SW480 (cell line): ENCODE measurements at regions not wholly inside any gene's neighbourhood (a gene's known extent, or its start where the extent isn't known, plus 50 kb on each side); places are given as distances from the start of the nearest gene placed in this dataset.
"Not testable (repeated sequence)": the region's sequence is repeated elsewhere in the genome, so short reads cannot be mapped to it uniquely, and the experiment has no call there.

Experiments
- DNase-seq: peaks from one replicate; pipeline ENCODE4 v3.0.0-alpha.2; 2016; ENCODE audit warnings: low spot score

DNA sequence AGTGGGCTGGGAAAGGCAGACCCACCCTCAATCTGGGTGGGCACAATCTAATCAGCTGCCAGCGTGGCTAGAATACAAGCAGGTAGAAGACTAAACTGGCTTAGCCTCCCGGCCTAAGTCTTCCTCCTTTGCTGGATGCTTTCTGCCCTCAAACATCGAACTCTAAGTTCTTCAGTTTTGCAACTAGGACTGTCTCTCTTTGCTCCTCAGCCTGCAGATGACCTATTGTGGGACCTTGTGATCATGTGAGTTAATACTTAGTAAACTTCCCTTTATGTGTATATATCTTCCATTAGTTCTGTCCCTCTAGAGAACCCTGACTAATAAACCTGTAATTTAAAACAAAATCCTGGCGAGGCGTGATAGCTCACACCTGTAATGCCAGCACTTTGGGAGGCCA is 51.8 kb upstream of the SLC39A8 start:
- DNase-seq = not testable (repeated sequence)

- no peak for DNase-seq
Measured at GRCh38 chr4:102399021-102399420, 53.7 kb upstream of the SLC39A8 start.

- no peak for DNase-seq
Measured at GRCh38 chr4:102400898-102401297, 55.6 kb upstream of the SLC39A8 start.

GRCh38 chr4:102402223-102402622 is 56.9 kb upstream of the SLC39A8 start:
- no peak for DNase-seq

GRCh38 chr4:102403116-102403515 is 57.8 kb upstream of the SLC39A8 start:
- no peak for DNase-seq

GRCh38 chr4:102404431-102404969 is 59.2 kb upstream of the SLC39A8 start:
- no peak for DNase-seq

- no peak for DNase-seq
Measured at GRCh38 chr4:102405821-102406401, 60.6 kb upstream of the SLC39A8 start.

DNA sequence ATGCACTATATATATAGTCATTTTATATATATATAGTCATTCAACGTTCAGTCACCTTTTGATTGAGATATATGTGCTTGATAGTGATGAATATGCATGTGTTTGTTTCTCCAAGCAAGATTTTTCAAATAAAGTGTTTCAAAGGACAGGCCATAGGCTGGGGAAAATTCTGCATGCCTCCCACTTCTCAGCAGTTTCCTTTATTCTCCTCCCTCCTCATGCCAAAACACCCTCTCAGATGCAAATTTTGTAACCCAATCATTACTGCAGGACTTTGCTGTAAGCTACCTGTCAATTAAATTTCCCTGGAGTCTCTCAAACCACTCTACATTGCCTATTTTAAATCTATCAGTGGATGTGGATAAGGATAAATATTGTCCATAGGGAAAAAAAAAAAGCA is 65.6 kb upstream of the SLC39A8 start:
- not testable (repeated sequence) for DNase-seq

DNA sequence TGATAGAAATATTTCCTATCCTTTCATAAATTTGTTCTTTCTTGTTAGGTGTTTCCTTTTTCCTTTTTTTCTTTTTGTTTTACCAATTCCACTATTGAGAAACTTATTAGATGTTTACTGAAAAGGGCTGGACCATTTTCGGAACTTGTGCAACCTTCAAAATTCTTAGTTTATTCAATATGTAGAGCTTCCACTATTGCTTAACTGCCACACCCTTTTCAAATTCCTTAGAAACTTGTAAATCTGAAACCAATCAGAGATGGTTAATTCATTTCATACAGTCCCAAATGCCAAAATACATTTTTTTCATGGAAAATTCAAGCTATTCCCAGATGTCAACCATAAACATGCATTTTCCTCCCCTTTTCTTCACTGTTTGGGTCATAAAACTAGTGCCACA is 66.1 kb upstream of the SLC39A8 start:
- no peak for DNase-seq

- no peak for DNase-seq
Measured at GRCh38 chr4:102416765-102417164, 71.5 kb upstream of the SLC39A8 start.

GRCh38 chr4:102420563-102421398 is 75.5 kb upstream of the SLC39A8 start:
- DNase-seq = no peak

- no peak for DNase-seq
Measured at GRCh38 chr4:102422843-102423242, 77.6 kb upstream of the SLC39A8 start.

- DNase-seq = no peak
Measured at GRCh38 chr4:102423375-102423774, 77.8 kb upstream of the NFKB1 start.

- DNase-seq = no peak
Measured at GRCh38 chr4:102427371-102427998, 73.7 kb upstream of the NFKB1 start.

GRCh38 chr4:102428122-102428521 is 73.0 kb upstream of the NFKB1 start:
- DNase-seq = peak; percentile 21

GRCh38 chr4:102429553-102429952 is 71.6 kb upstream of the NFKB1 start:
- DNase-seq = no peak

DNA sequence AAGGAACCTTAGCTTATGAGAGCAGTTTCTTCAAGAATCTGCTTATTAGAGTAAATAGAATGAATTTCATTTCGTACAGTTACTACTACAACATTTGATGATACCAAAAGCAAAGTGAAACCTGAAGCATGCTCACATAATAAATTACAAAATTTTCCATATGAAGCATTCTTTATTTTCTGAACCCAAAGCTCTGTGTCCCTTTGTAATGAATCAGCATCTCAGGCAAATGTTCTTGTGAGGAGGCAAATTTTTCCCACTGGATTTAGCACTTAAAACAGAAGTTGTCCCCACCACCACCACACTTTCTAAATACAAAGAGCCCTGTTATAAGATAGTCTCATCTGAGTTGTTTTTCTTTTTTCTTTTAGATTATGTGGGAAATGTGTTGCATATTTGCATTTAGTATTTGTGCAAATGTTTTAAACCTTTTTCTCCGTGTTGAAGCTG is 70.7 kb upstream of the NFKB1 start:
- no peak for DNase-seq

- DNase-seq = no peak
Measured at GRCh38 chr4:102431608-102431961, 69.6 kb upstream of the NFKB1 start.

DNA sequence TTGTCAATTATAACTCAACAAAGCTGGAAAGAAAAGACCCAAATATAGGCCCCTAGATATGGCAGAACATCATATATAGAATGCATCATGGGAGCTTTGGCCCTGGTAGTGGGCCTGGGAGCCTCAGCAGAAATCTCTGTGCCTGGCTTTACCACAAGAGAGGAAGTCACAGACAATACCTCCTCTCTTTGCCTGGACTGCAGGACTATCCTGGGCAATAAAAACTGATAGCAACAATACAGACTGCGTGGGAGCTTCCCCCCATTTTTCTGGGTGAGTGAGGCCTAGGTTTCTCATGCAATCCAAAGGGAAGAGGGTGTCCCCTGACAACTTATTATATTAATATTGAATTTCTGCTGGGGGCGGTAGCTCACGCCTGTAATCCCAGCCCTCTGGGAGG is 64.0 kb upstream of the NFKB1 start:
- no peak for DNase-seq

DNA sequence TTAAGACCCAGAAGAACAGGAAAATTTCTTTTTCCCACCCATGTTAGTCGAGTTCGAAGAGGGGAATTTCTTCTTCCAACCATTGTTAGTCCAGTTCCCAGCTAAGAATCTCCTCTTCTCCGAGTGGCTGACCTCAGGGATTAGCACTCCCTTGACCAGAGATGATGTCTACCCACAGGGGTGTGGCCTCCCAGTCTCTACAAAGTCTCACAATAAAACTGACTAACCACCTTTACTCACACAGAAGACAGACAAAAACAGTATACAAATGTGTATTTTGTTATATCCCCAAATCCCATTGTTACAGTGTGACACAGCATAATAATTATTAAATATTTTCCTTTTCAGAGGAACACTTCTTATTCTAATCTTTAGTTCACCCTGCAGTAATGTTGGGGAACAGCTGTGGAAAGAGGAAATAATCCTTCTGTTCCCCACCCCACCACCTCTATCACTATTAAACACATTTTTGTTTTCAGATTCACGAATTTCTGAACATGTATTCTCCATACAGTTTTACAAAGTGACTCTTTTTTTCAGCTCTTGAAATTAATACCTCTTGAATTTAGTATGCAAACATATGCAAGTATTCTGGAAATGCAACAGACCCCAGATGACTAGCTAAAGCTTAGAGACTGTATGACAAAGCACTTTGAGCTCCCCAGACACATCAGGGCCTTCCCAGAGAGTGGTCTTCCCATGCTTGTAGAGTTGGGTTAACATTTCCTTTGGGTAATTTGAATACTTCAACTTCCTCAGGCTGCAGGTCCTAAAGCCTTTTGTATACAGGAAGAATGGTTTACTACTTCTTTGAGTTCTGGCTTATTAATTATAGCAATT is 62.5 kb upstream of the NFKB1 start:
- no peak for DNase-seq

DNA sequence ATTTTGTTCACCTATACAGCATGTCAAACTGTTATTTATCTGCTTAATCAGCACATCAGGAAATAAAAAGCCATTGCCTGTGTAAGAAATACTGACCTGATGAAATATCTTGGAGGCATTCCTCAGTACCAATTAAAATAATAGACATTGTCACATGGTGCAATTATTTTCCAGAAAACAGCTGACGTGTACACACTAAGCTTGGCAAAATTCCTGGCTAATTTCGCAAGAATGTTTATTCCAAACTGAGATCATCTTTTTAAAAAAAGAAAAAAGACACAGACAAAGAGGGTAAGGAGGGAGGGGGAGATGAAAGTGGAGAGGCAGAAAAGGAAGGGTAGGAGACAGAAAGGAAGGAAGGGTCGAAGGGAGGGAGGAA is 61.9 kb upstream of the NFKB1 start:
- DNase-seq = no peak

DNA sequence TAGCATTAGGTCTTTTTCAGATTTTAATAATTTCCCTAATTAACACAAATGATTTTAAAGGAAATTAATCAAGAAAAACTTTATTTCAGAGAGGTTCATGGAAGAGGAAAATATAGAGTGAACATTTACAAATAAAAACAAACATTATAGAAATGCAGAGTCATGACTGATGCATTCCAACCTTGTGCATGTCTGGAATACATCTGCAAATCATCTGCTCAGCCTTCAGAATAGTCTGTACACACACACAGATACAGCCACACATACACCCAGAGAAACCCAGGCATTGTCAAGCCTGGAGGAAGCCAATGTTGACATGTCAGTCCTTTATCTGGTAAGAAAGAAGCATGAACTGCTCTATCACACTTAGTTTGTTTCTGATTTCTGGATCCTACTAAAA is 61.3 kb upstream of the NFKB1 start:
- no peak for DNase-seq
